Breast epithelium (tissue), 3 donors: ENCODE measurements at regions not wholly inside any gene's neighbourhood (a gene's known extent, or its start where the extent isn't known, plus 50 kb on each side); places are given as distances from the start of the nearest gene placed in this dataset.

Source experiments
- POLR2A ChIP-seq: fragments of 450-650 bp; IDR thresholded peaks from one replicate; pipeline ENCODE4 v1.6.1; 2016; ENCODE audit warnings: antibody characterized with exemption, mild to moderate bottlenecking, moderate library complexity
- TF ChIP-seq, protein P1 (sequence below), 3 donors: fragments of 450-650 bp; IDR thresholded peaks; one replicate each; pipeline ENCODE4 v1.5.1; 2016 to 2017; ENCODE audit warnings: antibody characterized with exemption in 3 of 3, mild to moderate bottlenecking in 3 of 3, moderate library complexity in 3 of 3

- TF ChIP-seq POLR2A, result no peak
- TF ChIP-seq, protein P1, sequence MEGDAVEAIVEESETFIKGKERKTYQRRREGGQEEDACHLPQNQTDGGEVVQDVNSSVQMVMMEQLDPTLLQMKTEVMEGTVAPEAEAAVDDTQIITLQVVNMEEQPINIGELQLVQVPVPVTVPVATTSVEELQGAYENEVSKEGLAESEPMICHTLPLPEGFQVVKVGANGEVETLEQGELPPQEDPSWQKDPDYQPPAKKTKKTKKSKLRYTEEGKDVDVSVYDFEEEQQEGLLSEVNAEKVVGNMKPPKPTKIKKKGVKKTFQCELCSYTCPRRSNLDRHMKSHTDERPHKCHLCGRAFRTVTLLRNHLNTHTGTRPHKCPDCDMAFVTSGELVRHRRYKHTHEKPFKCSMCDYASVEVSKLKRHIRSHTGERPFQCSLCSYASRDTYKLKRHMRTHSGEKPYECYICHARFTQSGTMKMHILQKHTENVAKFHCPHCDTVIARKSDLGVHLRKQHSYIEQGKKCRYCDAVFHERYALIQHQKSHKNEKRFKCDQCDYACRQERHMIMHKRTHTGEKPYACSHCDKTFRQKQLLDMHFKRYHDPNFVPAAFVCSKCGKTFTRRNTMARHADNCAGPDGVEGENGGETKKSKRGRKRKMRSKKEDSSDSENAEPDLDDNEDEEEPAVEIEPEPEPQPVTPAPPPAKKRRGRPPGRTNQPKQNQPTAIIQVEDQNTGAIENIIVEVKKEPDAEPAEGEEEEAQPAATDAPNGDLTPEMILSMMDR (IDR thresholded peaks at IDR 0.05), result no peak
These were observed 143.7 kb upstream of the LRIG1 start for GRCh38 chr3:66644549-66644948.
